Stimulated activated CD4-positive, alpha-beta T cell treated with anti-CD3 and anti-CD28 coated beads, Interleukin-2, amount 100 ng/mL, for 4 hours (primary cell): ENCODE measurements at regions not wholly inside any gene's neighbourhood (a gene's known extent, or its start where the extent isn't known, plus 50 kb on each side); places are given as distances from the start of the nearest gene placed in this dataset.
"Not testable (repeated sequence)": the region's sequence is repeated elsewhere in the genome, so short reads cannot be mapped to it uniquely, and the experiment has no call there.

Source experiments
- DNase-seq: peaks from one replicate; pipeline ENCODE4 v3.0.0-alpha.2; 2020; ENCODE audit warnings: low read depth

GRCh38 chr19:27884376-27884775 is 1328.6 kb downstream of the UQCRFS1 start:
- DNase-seq = no peak

GRCh38 chr19:27881213-27881612 is 1331.7 kb downstream of the UQCRFS1 start:
- DNase-seq = no peak

- no peak for DNase-seq
These were observed 1335.9 kb downstream of the UQCRFS1 start for GRCh38 chr19:27876976-27877512.

- DNase-seq = no peak
These were observed 1336.5 kb downstream of the UQCRFS1 start for GRCh38 chr19:27876489-27876888.

GRCh38 chr19:27872370-27872769 is 1340.6 kb downstream of the UQCRFS1 start:
- no peak for DNase-seq

GRCh38 chr19:27870293-27870692 is 1342.7 kb downstream of the UQCRFS1 start:
- DNase-seq = no peak

GRCh38 chr19:27868007-27868406 is 1344.9 kb downstream of the UQCRFS1 start:
- no peak for DNase-seq

GRCh38 chr19:27865927-27866777 is 1346.8 kb downstream of the UQCRFS1 start:
- no peak for DNase-seq

- DNase-seq = no peak
These were observed 1351.5 kb downstream of the UQCRFS1 start for GRCh38 chr19:27861411-27861975.

GRCh38 chr19:27860309-27860934 is 1352.5 kb downstream of the UQCRFS1 start:
- DNase-seq = no peak

- DNase-seq = no peak
These were observed 1353.3 kb downstream of the UQCRFS1 start for GRCh38 chr19:27859689-27860088.

- no peak for DNase-seq
These were observed 1353.9 kb downstream of the UQCRFS1 start for GRCh38 chr19:27858981-27859581.

- DNase-seq = not testable (repeated sequence)
These were observed 1360.0 kb downstream of the UQCRFS1 start for GRCh38 chr19:27852931-27853330.

GRCh38 chr19:27851543-27852060 is 1361.3 kb downstream of the UQCRFS1 start:
- DNase-seq = no peak

GRCh38 chr19:27851002-27851481 is 1361.9 kb downstream of the UQCRFS1 start:
- DNase-seq = no peak

- no peak for DNase-seq
These were observed 1366.0 kb downstream of the UQCRFS1 start for GRCh38 chr19:27846944-27847343.

- DNase-seq = no peak
These were observed 1368.7 kb downstream of the UQCRFS1 start for GRCh38 chr19:27844261-27844660.

GRCh38 chr19:27843861-27844260 is 1369.1 kb downstream of the UQCRFS1 start:
- DNase-seq = no peak

GRCh38 chr19:27833031-27833430 is 1379.9 kb downstream of the UQCRFS1 start:
- DNase-seq = no peak

- no peak for DNase-seq
These were observed 1384.1 kb downstream of the UQCRFS1 start for GRCh38 chr19:27828829-27829228.

GRCh38 chr19:27824108-27824507 is 1388.8 kb downstream of the UQCRFS1 start:
- DNase-seq = no peak

GRCh38 chr19:27822336-27822735 is 1390.6 kb downstream of the UQCRFS1 start:
- DNase-seq = no peak
